Small intestine (tissue), 7 donors: ENCODE measurements at regions not wholly inside any gene's neighbourhood (a gene's known extent, or its start where the extent isn't known, plus 50 kb on each side); places are given as distances from the start of the nearest gene placed in this dataset.
A peak's percentile ranks its signal among the peaks of the same experiment; 100 is the strongest.

Experiments used
- DNase-seq, 2 donors: peaks; one replicate each; pipeline versions ENCODE4 v3.0.0 to v3.0.0-alpha.2; 2013
- FAIRE-seq: peaks from 2 replicates; lab custom pipeline; 2012; peaks lifted over from hg19 to GRCh38; lab: Jason Lieb, UNC
- H3K27ac ChIP-seq, 3 donors: one replicate each; pipeline ENCODE4 v1.5.1; 2013; ENCODE audit warnings: low read length in 2 of 3, mild to moderate bottlenecking in 2 of 3, control low read depth in 1 of 3, inconsistent platforms in 1 of 3, low read depth in 1 of 3, moderate library complexity in 1 of 3
- H3K27me3 ChIP-seq, 3 donors: one replicate each; pipeline ENCODE4 v1.6.1; 2013; ENCODE audit warnings: low read length in 3 of 3, inconsistent platforms in 1 of 3; ENCODE audit not compliant: control insufficient read depth in 3 of 3, insufficient read depth in 3 of 3
- H3K36me3 ChIP-seq, 3 donors: one replicate each; pipeline ENCODE4 v1.6.1; 2013; ENCODE audit warnings: low read length in 3 of 3, inconsistent platforms in 1 of 3, low read depth in 1 of 3, mild to moderate bottlenecking in 1 of 3, moderate library complexity in 1 of 3; ENCODE audit not compliant: control insufficient read depth in 3 of 3, insufficient read depth in 2 of 3
- H3K4me1 ChIP-seq, 3 donors: one replicate each; pipeline ENCODE4 v1.6.1; 2013; ENCODE audit warnings: low read length in 2 of 3, inconsistent platforms in 1 of 3, low read depth in 1 of 3, mild to moderate bottlenecking in 1 of 3, moderate library complexity in 1 of 3; ENCODE audit not compliant: control insufficient read depth in 3 of 3, insufficient read depth in 2 of 3
- H3K4me3 ChIP-seq, 3 donors: one replicate each; pipeline ENCODE4 v1.5.1; 2013; ENCODE audit warnings: low read length in 3 of 3, control low read depth in 1 of 3, inconsistent platforms in 1 of 3, low read depth in 1 of 3, mild to moderate bottlenecking in 1 of 3, moderate library complexity in 1 of 3
- H3K9me3 ChIP-seq, 2 donors: one replicate each; pipeline ENCODE4 v1.6.1; 2013; ENCODE audit warnings: low read depth in 1 of 2, low read length in 1 of 2; ENCODE audit not compliant: control insufficient read depth in 2 of 2, insufficient read depth in 1 of 2
- WGBS, 3 donors: extraction: QIAGEN DNeasy Blood & Tissue Kit; methylation state at CpG; one replicate each; pipeline ENCODE4 v1.1.7; 2013; 5-methylcytosine and 5-hydroxymethylcytosine counted together
- donor health status: healthy with polysubstance abuse.
- donor health status: control.
- donor health status: control.
- donor health status: Bipolar disorder and iron deficiency.
- donor health status: healthy.

- no peaks in the 10 kb centered on the region for H3K27me3 ChIP-seq
- H3K4me3 ChIP-seq: no peak overlapping the region
- no peaks in the 10 kb centered on the region for H3K9me3 ChIP-seq
- no peaks in the 10 kb centered on the region for H3K4me1 ChIP-seq
- no peak overlapping the region for H3K27ac ChIP-seq
- 68 to 76% (median 73%) methylated on average over 3 of the region's 3 CpGs for WGBS, 3 donors
- DNase-seq: no peak
- H3K36me3 ChIP-seq: no peaks in the 10 kb centered on the region
- no peak for FAIRE-seq
Observed at GRCh38 chr12:127079636-127080035, 1187.3 kb upstream of the TMEM132C start.

DNA sequence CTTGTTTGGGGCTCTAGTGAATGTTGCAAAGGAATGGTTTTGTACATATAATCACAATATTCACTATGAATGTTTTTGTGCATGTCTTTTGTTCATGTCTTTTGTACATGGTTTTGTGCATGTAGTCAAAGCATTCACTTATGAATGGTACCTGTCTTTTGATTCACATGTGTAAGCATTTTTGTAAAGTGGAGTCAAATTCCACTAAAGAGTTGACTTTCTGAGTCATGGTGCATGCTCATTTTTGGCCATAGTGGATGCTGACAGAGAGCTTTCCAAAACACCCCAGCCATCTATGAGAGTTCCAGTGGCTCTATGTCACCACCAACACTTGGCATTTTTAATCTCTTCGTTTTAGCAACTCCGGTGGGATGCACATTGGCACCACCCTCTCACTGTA, 1185.9 kb upstream of the TMEM132C start:
- Histone ChIP-seq H3K4me3 (no peak overlapping the region), H3K27ac (no peak overlapping the region), H3K4me1 (no peaks in the 10 kb centered on the region), H3K27me3 (no peaks in the 10 kb centered on the region), H3K9me3 (no peaks in the 10 kb centered on the region), H3K36me3 (no peaks in the 10 kb centered on the region)
- DNase-seq (no peak), FAIRE-seq (no peak)
- WGBS, 3 donors: 88 to 98% (median 90%) methylated on average over 2 of the region's 2 CpGs

GRCh38 chr12:127083008-127083949, 1183.7 kb upstream of the TMEM132C start:
- WGBS, 3 donors: 17 to 19% (median 18%) methylated on average over 6 of the region's 6 CpGs
- H3K4me1 ChIP-seq: no peaks in the 10 kb centered on the region
- FAIRE-seq: no peak
- H3K4me3 ChIP-seq: peak overlapping the region in 1 of 3 donors; percentile 5
- peak; percentile 77 to 85 for DNase-seq
- H3K9me3 ChIP-seq: no peaks in the 10 kb centered on the region
- no peaks in the 10 kb centered on the region for H3K36me3 ChIP-seq
- no peaks in the 10 kb centered on the region for H3K27me3 ChIP-seq
- H3K27ac ChIP-seq: peak overlapping the region in 1 of 3 donors; percentile 34

DNA sequence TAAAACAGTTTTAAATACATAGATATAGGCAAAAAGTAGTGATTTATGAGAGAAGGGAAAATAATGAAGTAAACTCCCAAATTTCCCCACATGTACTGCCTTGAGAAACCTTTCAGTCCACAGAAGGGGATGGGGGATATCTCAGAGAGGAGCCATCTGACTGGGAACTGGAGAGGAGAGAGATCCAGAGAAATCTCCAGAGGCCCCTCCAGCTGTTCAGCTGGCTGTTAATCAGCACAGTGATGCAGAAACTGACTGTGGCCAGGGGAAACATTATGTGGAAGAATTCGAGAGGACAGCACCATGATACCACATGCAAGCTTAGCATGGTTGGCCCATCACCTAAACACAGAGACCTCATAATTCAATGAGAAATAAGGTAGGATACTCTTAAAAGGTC, 1165.9 kb upstream of the TMEM132C start:
- Histone ChIP-seq H3K9me3 (no peaks in the 10 kb centered on the region), H3K36me3 (no peaks in the 10 kb centered on the region), H3K4me3 (no peak overlapping the region), H3K27ac (no peak overlapping the region), H3K4me1 (no peaks in the 10 kb centered on the region), H3K27me3 (no peaks in the 10 kb centered on the region)
- no peak for FAIRE-seq
- WGBS, 3 donors: 49 to 94% (median 75%) methylated on average over 1 of the region's 1 CpG
- DNase-seq: no peak

GRCh38 chr12:127106041-127106440, 1160.9 kb upstream of the TMEM132C start:
- H3K36me3 ChIP-seq: no peaks in the 10 kb centered on the region
- no peak for FAIRE-seq
- H3K27me3 ChIP-seq: no peaks in the 10 kb centered on the region
- 83 to 89% (median 85%) methylated on average over 3 of the region's 3 CpGs for WGBS, 3 donors
- H3K4me1 ChIP-seq: no peaks in the 10 kb centered on the region
- DNase-seq: no peak
- no peaks in the 10 kb centered on the region for H3K9me3 ChIP-seq
- no peak overlapping the region for H3K4me3 ChIP-seq
- no peak overlapping the region for H3K27ac ChIP-seq

- Histone ChIP-seq H3K4me1 (no peaks in the 10 kb centered on the region), H3K27ac (no peak overlapping the region), H3K36me3 (no peaks in the 10 kb centered on the region), H3K9me3 (no peaks in the 10 kb centered on the region), H3K27me3 (no peaks in the 10 kb centered on the region), H3K4me3 (no peak overlapping the region)
- no peak for DNase-seq
- no peak for FAIRE-seq
- 59 to 74% (median 61%) methylated on average over 1 of the region's 1 CpG for whole genome bisulfite sequencing, 3 donors
Observed at GRCh38 chr12:127106697-127107096, 1160.3 kb upstream of the TMEM132C start.

GRCh38 chr12:127107744-127108143, 1159.2 kb upstream of the TMEM132C start:
- H3K9me3 ChIP-seq: no peaks in the 10 kb centered on the region
- no peak overlapping the region for H3K27ac ChIP-seq
- WGBS, 3 donors: 70 to 84% (median 77%) methylated on average over 3 of the region's 3 CpGs
- H3K4me1 ChIP-seq: no peaks in the 10 kb centered on the region
- no peaks in the 10 kb centered on the region for H3K36me3 ChIP-seq
- FAIRE-seq (no peak), DNase-seq (no peak)
- H3K4me3 ChIP-seq: no peak overlapping the region
- H3K27me3 ChIP-seq: no peaks in the 10 kb centered on the region

DNA sequence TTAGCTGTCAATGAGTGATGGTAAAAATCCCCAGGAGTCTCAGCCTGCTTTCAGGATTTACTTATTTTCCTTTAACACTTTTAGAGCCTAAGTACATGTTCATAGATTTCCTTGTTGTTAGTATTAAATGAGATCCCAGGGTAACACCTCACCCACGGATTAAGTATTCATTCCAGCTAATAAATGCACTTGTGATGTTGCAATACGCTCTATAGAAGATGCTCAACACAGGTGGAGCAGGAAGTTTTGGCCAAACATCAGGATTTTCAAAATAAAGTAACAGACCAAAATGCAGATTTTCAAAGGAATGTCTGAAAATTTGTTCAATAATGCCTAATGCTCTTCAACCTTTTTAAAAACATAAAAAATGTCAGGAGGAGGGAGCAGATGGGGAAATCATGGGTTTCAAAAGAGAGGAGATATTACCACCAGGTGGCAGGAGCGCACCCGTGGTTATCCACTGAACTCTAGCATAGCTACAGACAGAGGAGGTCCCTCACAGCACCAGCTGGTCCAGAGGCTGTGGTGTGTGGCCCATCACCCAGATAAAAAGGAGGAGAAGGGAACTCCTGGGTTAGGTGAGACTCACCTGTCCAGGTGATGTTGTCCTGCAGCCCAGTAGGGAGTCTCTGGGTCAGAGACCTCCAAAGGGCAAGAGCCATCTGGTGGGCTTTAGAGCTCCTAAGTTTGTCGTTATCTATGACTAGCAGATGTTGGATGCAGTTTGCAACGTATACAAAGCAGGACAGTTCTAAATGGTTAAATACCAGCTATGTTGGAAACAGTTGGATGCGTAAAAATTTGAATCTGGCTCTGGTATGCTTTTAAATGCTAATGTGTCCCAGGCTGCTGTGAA, 1158.4 kb upstream of the TMEM132C start:
- no peak overlapping the region for H3K4me3 ChIP-seq
- no peak overlapping the region for H3K27ac ChIP-seq
- H3K27me3 ChIP-seq: no peaks in the 10 kb centered on the region
- no peaks in the 10 kb centered on the region for H3K36me3 ChIP-seq
- DNase-seq (peak; percentile 31 to 54), FAIRE-seq (no peak)
- H3K4me1 ChIP-seq: no peaks in the 10 kb centered on the region
- 42 to 53% (median 48%) methylated on average over 7 of the region's 7 CpGs for WGBS, 3 donors
- H3K9me3 ChIP-seq: no peaks in the 10 kb centered on the region
